Ovary (tissue), 3 donors: ENCODE measurements at regions not wholly inside any gene's neighbourhood (a gene's known extent, or its start where the extent isn't known, plus 50 kb on each side); places are given as distances from the start of the nearest gene placed in this dataset.

ENCODE experiments used
- CTCF ChIP-seq, 3 donors: fragments of 450-650 bp in 2 of 3; fragments of 200-600 bp in 1 of 3; IDR thresholded peaks; one replicate each; pipeline versions ENCODE4 v1.5.1 to v1.8.0; 2016 to 2022; ENCODE audit warnings: antibody characterized with exemption in 3 of 3, mild to moderate bottlenecking in 1 of 3
- POLR2A ChIP-seq: fragments of 450-650 bp; IDR thresholded peaks from one replicate; pipeline ENCODE4 v1.6.1; 2017; ENCODE audit warnings: antibody characterized with exemption, mild to moderate bottlenecking, moderate library complexity
- donor health status: DM: no; HTN: no; CAD: no.

DNA sequence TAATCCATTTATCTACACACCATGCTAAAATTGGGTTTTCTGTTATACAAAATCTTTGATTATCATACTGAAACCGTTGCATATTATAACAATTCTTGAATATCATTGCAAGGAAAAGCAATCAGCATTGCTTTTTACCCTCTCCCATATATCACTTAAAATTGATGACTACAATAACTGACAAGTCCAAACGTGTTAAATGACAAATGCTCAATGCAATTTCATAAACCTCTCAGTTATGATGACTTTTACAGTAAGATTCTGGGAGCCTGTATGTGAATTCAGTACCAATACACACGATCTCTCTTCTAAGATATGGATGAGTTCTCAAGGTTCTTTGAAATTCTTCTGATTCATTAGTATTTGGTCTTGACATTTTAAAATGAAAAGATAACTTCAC, 368.5 kb upstream of the TRIB2 start:
- TF ChIP-seq CTCF (IDR thresholded peaks at IDR 0.05) (no peak), POLR2A (no peak)
